ENCODE measurements at regions not wholly inside any gene's neighbourhood (a gene's known extent, or its start where the extent isn't known, plus 50 kb on each side); places are given as distances from the start of the nearest gene placed in this dataset.

DNA sequence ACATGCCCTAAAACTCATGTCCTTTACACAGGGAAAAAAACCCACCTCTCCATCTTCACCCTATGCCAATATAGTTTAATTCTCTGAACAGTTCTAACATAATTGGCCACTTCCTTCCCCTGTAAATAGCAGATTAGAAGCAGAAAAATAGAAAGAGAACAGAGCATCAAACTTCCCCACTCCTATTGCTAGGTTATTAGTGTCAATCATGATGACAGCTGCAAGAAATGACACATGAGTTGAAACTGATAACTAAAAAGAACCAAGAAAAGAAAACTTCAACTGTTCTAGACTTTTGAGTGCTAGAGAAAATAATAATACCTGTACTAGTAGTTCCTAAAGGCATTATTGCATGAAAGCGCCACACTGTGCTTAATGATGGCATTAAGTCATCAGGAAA lies 284.5 kb upstream of the TRPC5 start:
- Histone ChIP-seq H3K9me3 (ENCODE audit: insufficient read depth, low read length, severe bottlenecking) (no peaks in the 10 kb centered on the region), H3K36me3 (ENCODE audit: insufficient read depth, low read length) (no peaks in the 10 kb centered on the region), H3K79me2 (ENCODE audit: insufficient read depth, low read length) (no peaks in the 10 kb centered on the region), H4K20me1 (ENCODE audit: insufficient read depth, low read length) (no peaks in the 10 kb centered on the region), H3K4me2 (ENCODE audit: insufficient read depth, low read length) (no peak overlapping the region), H3K9ac (ENCODE audit: low read depth, low read length) (no peak overlapping the region), H2AFZ (ENCODE audit: low read depth, low read length) (no peak overlapping the region), H3K27ac (ENCODE audit: low read length) (no peak overlapping the region), H3K4me1 (ENCODE audit: insufficient read depth, low read length) (no peaks in the 10 kb centered on the region), H3K27me3 (ENCODE audit: insufficient read depth, low read length, poor library complexity) (no peaks in the 10 kb centered on the region), H3K4me3 (ENCODE audit: low read depth in 1 of 2, low read length in 2 of 2) (no peak overlapping the region)
- TF ChIP-seq EZH2 (IDR thresholded peaks at IDR 0.05; ENCODE audit: borderline replicate concordance, low read depth, low read length, severe bottlenecking) = no peak
- TF ChIP-seq, protein P1, sequence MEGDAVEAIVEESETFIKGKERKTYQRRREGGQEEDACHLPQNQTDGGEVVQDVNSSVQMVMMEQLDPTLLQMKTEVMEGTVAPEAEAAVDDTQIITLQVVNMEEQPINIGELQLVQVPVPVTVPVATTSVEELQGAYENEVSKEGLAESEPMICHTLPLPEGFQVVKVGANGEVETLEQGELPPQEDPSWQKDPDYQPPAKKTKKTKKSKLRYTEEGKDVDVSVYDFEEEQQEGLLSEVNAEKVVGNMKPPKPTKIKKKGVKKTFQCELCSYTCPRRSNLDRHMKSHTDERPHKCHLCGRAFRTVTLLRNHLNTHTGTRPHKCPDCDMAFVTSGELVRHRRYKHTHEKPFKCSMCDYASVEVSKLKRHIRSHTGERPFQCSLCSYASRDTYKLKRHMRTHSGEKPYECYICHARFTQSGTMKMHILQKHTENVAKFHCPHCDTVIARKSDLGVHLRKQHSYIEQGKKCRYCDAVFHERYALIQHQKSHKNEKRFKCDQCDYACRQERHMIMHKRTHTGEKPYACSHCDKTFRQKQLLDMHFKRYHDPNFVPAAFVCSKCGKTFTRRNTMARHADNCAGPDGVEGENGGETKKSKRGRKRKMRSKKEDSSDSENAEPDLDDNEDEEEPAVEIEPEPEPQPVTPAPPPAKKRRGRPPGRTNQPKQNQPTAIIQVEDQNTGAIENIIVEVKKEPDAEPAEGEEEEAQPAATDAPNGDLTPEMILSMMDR (IDR thresholded peaks at IDR 0.05; ENCODE audit: borderline replicate concordance, extremely low read depth, low read length, poor library complexity, severe bottlenecking) = no peak
- ATAC-seq (ENCODE audit: insufficient read depth, low read depth) (no peak), DNase-seq (no peak)

- H3K9me3 ChIP-seq (ENCODE audit: insufficient read depth, low read length, severe bottlenecking) = no peaks in the 10 kb centered on the region
- no peak for DNase-seq
- H3K4me3 ChIP-seq (ENCODE audit: low read depth in 1 of 2, low read length in 2 of 2) = no peak overlapping the region
- H3K27me3 ChIP-seq (ENCODE audit: insufficient read depth, low read length, poor library complexity) = no peaks in the 10 kb centered on the region
- H3K4me2 ChIP-seq (ENCODE audit: insufficient read depth, low read length) = no peak overlapping the region
- H3K9ac ChIP-seq (ENCODE audit: low read depth, low read length) = no peak overlapping the region
- TF ChIP-seq, protein P1 (IDR thresholded peaks at IDR 0.05; ENCODE audit: borderline replicate concordance, extremely low read depth, low read length, poor library complexity, severe bottlenecking) = no peak
- no peak for TF ChIP-seq EZH2 (IDR thresholded peaks at IDR 0.05; ENCODE audit: borderline replicate concordance, low read depth, low read length, severe bottlenecking)
- no peaks in the 10 kb centered on the region for H4K20me1 ChIP-seq (ENCODE audit: insufficient read depth, low read length)
- H3K4me1 ChIP-seq (ENCODE audit: insufficient read depth, low read length) = no peaks in the 10 kb centered on the region
- ATAC-seq (ENCODE audit: insufficient read depth, low read depth) = no peak
- H3K79me2 ChIP-seq (ENCODE audit: insufficient read depth, low read length) = no peaks in the 10 kb centered on the region
- no peak overlapping the region for H3K27ac ChIP-seq (ENCODE audit: low read length)
- no peak overlapping the region for H2AFZ ChIP-seq (ENCODE audit: low read depth, low read length)
- H3K36me3 ChIP-seq (ENCODE audit: insufficient read depth, low read length) = no peaks in the 10 kb centered on the region
Observed at GRCh38 chrX:112359906-112360305, 277.3 kb upstream of the TRPC5 start.

DNA sequence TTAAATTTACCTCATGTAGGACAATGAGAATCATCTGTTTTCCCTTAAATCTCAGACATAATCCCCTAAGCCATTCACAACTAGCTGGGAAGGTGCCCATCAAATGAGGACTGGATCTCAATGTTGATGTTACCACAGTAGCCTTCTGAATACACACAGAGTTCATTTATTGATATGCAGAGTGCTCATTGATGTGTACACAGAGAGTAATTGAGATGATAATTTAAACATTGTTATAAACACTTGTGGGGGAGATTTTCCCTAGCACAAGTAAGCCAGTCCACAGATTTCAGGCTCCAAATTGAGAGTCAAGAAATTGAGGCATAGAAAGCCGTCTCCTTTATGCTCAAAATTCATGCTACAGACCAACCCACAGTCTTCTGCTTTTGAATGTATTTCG lies 273.4 kb upstream of the TRPC5 start:
- H3K36me3 ChIP-seq (ENCODE audit: insufficient read depth, low read length) = no peaks in the 10 kb centered on the region
- no peaks in the 10 kb centered on the region for H3K4me1 ChIP-seq (ENCODE audit: insufficient read depth, low read length)
- no peak for DNase-seq
- no peak overlapping the region for H2AFZ ChIP-seq (ENCODE audit: low read depth, low read length)
- H3K9ac ChIP-seq (ENCODE audit: low read depth, low read length) = no peak overlapping the region
- H3K9me3 ChIP-seq (ENCODE audit: insufficient read depth, low read length, severe bottlenecking) = no peaks in the 10 kb centered on the region
- H3K79me2 ChIP-seq (ENCODE audit: insufficient read depth, low read length) = no peaks in the 10 kb centered on the region
- no peaks in the 10 kb centered on the region for H3K27me3 ChIP-seq (ENCODE audit: insufficient read depth, low read length, poor library complexity)
- H3K4me2 ChIP-seq (ENCODE audit: insufficient read depth, low read length) = no peak overlapping the region
- H4K20me1 ChIP-seq (ENCODE audit: insufficient read depth, low read length) = no peaks in the 10 kb centered on the region
- no peak for ATAC-seq (ENCODE audit: insufficient read depth, low read depth)
- no peak overlapping the region for H3K27ac ChIP-seq (ENCODE audit: low read length)
- TF ChIP-seq, protein P1 (IDR thresholded peaks at IDR 0.05; ENCODE audit: borderline replicate concordance, extremely low read depth, low read length, poor library complexity, severe bottlenecking) = no peak
- TF ChIP-seq EZH2 (IDR thresholded peaks at IDR 0.05; ENCODE audit: borderline replicate concordance, low read depth, low read length, severe bottlenecking) = no peak
- no peak overlapping the region for H3K4me3 ChIP-seq (ENCODE audit: low read depth in 1 of 2, low read length in 2 of 2)

DNA sequence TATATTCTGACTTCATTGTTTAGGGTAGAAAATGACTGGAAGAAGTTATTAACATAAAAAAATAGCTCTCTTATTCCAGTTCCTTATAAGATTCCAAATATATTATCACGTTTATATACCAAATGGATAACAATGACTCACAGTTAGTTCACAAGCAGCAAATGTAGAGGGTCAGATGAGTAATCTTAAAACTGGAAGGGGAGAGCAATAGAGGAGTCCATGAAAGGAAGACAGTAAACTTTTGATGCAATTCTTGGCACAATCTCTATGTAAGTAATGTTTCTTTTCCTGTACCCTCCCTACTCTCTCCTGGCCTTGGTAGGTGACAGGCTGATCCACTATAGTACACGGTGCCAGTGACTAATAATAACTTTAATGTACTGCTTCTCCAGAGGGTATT lies 259.0 kb upstream of the TRPC5 start:
- H3K27ac ChIP-seq (ENCODE audit: low read length) = no peak overlapping the region
- no peak overlapping the region for H3K4me2 ChIP-seq (ENCODE audit: insufficient read depth, low read length)
- DNase-seq = no peak
- H3K79me2 ChIP-seq (ENCODE audit: insufficient read depth, low read length) = no peaks in the 10 kb centered on the region
- no peak overlapping the region for H3K4me3 ChIP-seq (ENCODE audit: low read depth in 1 of 2, low read length in 2 of 2)
- H3K9ac ChIP-seq (ENCODE audit: low read depth, low read length) = no peak overlapping the region
- ATAC-seq (ENCODE audit: insufficient read depth, low read depth) = no peak
- no peaks in the 10 kb centered on the region for H3K27me3 ChIP-seq (ENCODE audit: insufficient read depth, low read length, poor library complexity)
- no peak overlapping the region for H2AFZ ChIP-seq (ENCODE audit: low read depth, low read length)
- H4K20me1 ChIP-seq (ENCODE audit: insufficient read depth, low read length) = no peaks in the 10 kb centered on the region
- no peaks in the 10 kb centered on the region for H3K4me1 ChIP-seq (ENCODE audit: insufficient read depth, low read length)
- H3K9me3 ChIP-seq (ENCODE audit: insufficient read depth, low read length, severe bottlenecking) = no peaks in the 10 kb centered on the region
- H3K36me3 ChIP-seq (ENCODE audit: insufficient read depth, low read length) = no peaks in the 10 kb centered on the region
- TF ChIP-seq, protein P1 (IDR thresholded peaks at IDR 0.05; ENCODE audit: borderline replicate concordance, extremely low read depth, low read length, poor library complexity, severe bottlenecking) = no peak
- no peak for TF ChIP-seq EZH2 (IDR thresholded peaks at IDR 0.05; ENCODE audit: borderline replicate concordance, low read depth, low read length, severe bottlenecking)
